Stomach (tissue), 8 donors: ENCODE measurements at regions not wholly inside any gene's neighbourhood (a gene's known extent, or its start where the extent isn't known, plus 50 kb on each side); places are given as distances from the start of the nearest gene placed in this dataset.
"Not testable (repeated sequence)": the region's sequence is repeated elsewhere in the genome, so short reads cannot be mapped to it uniquely, and the experiment has no call there.

Experiments used
- DNase-seq, 2 donors: peaks; one replicate each; pipeline versions ENCODE4 v3.0.0 to v3.0.0-alpha.2; 2013 to 2019
- H3K27ac ChIP-seq, 5 donors: fragments of 200-600 bp in 4 of 5; sonication (generic) in 4 of 5; one replicate each; pipeline ENCODE4 v1.5.1; 2013 to 2019; ENCODE audit warnings: mild to moderate bottlenecking in 1 of 5, moderate library complexity in 1 of 5
- H3K27me3 ChIP-seq, 3 donors: fragments of 200-600 bp; sonication (generic); one replicate each; pipeline ENCODE4 v1.5.1; 2017 to 2019; ENCODE audit warnings: mixed run types in 1 of 3
- H3K36me3 ChIP-seq, 4 donors: fragments of 200-600 bp; sonication (generic); 1 replicate in 3 of 4; 2 replicates in 1 of 4; pipeline ENCODE4 v1.5.1; 2016 to 2019
- H3K4me1 ChIP-seq, 4 donors: fragments of 200-600 bp; sonication (generic); one replicate each; pipeline ENCODE4 v1.5.1; 2016 to 2019
- H3K4me3 ChIP-seq, 4 donors: fragments of 200-600 bp; sonication (generic) in 3 of 4; one replicate each; pipeline ENCODE4 v1.5.1; 2016 to 2019; ENCODE audit warnings: mild to moderate bottlenecking in 1 of 4
- H3K9me3 ChIP-seq, 4 donors: fragments of 200-600 bp; sonication (generic); one replicate each; pipeline ENCODE4 v1.5.1; 2016 to 2019
- EP300 ChIP-seq: sonication (generic); formaldehyde crosslinking; IDR thresholded peaks from one replicate; pipeline ENCODE4 v1.6.1; 2017; ENCODE audit warnings: antibody characterized with exemption
- POLR2A ChIP-seq, 4 donors: fragments of 450-650 bp; IDR thresholded peaks; one replicate each; pipeline ENCODE4 v1.6.1; 2016; ENCODE audit warnings: antibody characterized with exemption in 4 of 4, control low read depth in 2 of 4, mild to moderate bottlenecking in 1 of 4, moderate library complexity in 1 of 4
- POLR2AphosphoS5 ChIP-seq, 3 donors: sonication (generic); formaldehyde crosslinking; IDR thresholded peaks; one replicate each; pipeline ENCODE4 v1.6.1; 2016; ENCODE audit warnings: antibody characterized with exemption in 3 of 3
- WGBS, 5 donors: extraction: QIAGEN DNeasy Blood & Tissue Kit in 3 of 5; methylation state at CpG; one replicate each; pipeline versions ENCODE4 v1.1.5 to v1.1.7; 2013 to 2018; 5-methylcytosine and 5-hydroxymethylcytosine counted together
- intact Hi-C: fragments of 100-400 bp; cut with DNase I; formaldehyde crosslinking; loops from one replicate; pipeline ENCODE4 v1.15.1; 2023; ENCODE audit warnings: low total_unique reads
- TF ChIP-seq, protein P1 (sequence below), 7 experiments: fragments of 450-650 bp in 4 of 7; fragments of 200-600 bp in 3 of 7; sonication (generic) in 3 of 7; IDR thresholded peaks; one replicate each; pipeline ENCODE4 v1.5.1; 2016 to 2019; ENCODE audit warnings: antibody characterized with exemption in 7 of 7, control low read depth in 2 of 7, mild to moderate bottlenecking in 1 of 7
- donor health status: healthy with polysubstance abuse.
- donor health status: Bipolar disorder and iron deficiency.
- donor health status: healthy.

DNA sequence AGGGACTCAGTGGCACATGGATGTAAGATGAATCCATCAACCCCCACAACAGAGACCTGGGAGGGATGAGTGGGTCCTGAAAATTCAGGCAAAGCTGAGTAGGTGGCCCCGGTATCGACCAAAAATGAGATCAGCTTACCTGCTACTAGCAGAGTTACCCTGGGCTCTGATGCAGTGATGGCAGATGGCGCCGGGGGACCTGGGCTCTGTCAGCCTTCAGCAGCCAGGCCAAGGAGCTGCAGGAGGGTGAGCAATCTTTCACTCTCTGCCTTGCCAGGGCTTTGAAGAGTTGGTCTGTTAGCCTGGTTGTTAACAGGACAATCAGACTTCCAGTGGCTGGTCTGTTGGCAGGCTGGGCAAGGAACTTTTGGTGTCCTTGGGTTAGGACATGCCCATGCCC lies 1054.8 kb downstream of the SI start:
- H3K27me3 ChIP-seq, result no peaks in the 10 kb centered on the region
- no peak for DNase-seq
- no peak overlapping the region for H3K27ac ChIP-seq
- TF ChIP-seq POLR2A (IDR thresholded peaks at IDR 0.05), result no peak
- TF ChIP-seq EP300, result no peak
- no peak for TF ChIP-seq POLR2AphosphoS5 (IDR thresholded peaks at IDR 0.05)
- TF ChIP-seq, protein P1, sequence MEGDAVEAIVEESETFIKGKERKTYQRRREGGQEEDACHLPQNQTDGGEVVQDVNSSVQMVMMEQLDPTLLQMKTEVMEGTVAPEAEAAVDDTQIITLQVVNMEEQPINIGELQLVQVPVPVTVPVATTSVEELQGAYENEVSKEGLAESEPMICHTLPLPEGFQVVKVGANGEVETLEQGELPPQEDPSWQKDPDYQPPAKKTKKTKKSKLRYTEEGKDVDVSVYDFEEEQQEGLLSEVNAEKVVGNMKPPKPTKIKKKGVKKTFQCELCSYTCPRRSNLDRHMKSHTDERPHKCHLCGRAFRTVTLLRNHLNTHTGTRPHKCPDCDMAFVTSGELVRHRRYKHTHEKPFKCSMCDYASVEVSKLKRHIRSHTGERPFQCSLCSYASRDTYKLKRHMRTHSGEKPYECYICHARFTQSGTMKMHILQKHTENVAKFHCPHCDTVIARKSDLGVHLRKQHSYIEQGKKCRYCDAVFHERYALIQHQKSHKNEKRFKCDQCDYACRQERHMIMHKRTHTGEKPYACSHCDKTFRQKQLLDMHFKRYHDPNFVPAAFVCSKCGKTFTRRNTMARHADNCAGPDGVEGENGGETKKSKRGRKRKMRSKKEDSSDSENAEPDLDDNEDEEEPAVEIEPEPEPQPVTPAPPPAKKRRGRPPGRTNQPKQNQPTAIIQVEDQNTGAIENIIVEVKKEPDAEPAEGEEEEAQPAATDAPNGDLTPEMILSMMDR (IDR thresholded peaks at IDR 0.05), result no peak
- no peaks in the 10 kb centered on the region for H3K4me1 ChIP-seq
- H3K4me3 ChIP-seq, result no peak overlapping the region
- no peaks in the 10 kb centered on the region for H3K36me3 ChIP-seq
- no peaks in the 10 kb centered on the region for H3K9me3 ChIP-seq
- intact Hi-C loops, result no loop called here
- WGBS, 5 donors, result 73 to 97% (median 89%) methylated on average over 3 to 4 of the region's 4 CpGs

DNA sequence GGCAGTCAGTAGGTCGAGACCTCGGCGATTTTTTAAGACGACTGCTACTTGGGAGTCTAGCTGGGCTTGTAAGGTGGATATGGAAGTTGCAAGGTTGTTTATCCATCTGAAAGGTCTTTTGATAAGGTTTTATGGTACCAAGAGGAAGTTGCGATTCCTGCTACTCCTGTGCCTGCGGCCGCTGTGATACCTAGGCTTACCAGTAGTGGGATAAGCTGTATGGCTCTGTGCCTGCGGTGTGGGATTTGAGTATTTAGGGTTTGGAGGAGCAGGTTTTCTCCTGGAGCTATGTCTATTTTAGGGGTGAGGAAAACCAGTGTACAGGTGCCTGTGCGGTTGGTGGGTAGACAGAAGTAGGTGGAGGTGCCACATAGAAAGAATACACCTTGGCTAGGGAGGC lies 1059.8 kb downstream of the SI start:
- no peaks in the 10 kb centered on the region for H3K4me1 ChIP-seq
- no peak overlapping the region for H3K27ac ChIP-seq
- WGBS, 5 donors, result 90 to 95% (median 91%) methylated on average over 9 of the region's 9 CpGs
- H3K4me3 ChIP-seq, result no peak overlapping the region
- TF ChIP-seq POLR2A (IDR thresholded peaks at IDR 0.05), result no peak
- TF ChIP-seq POLR2AphosphoS5 (IDR thresholded peaks at IDR 0.05), result no peak
- no peak for TF ChIP-seq EP300
- TF ChIP-seq, protein P1 (IDR thresholded peaks at IDR 0.05), result no peak
- no peak for DNase-seq
- H3K27me3 ChIP-seq, result no peaks in the 10 kb centered on the region
- no peaks in the 10 kb centered on the region for H3K9me3 ChIP-seq
- intact Hi-C loops, result no loop called here
- H3K36me3 ChIP-seq, result no peaks in the 10 kb centered on the region

DNA sequence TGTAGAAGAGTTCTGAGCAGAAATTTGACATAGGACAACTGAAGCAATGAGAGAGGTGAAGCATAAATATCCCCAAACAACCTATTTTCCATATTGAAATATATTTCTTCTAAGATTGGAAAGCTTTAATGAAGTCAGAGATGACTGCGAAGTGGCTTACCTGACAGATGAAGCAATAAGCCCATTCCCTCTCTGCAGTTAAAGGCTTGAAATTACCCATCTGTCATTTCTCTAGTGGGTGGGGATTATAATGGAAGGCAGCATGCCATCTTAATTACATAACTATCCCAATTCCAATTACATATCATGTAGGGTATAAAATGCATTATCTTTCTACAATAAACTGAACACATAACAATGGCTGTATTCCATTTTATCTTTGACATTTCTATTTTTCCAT lies 1070.5 kb downstream of the SI start:
- Histone ChIP-seq H3K4me1 (no peaks in the 10 kb centered on the region), H3K4me3 (no peak overlapping the region), H3K27ac (no peak overlapping the region), H3K36me3 (no peaks in the 10 kb centered on the region), H3K9me3 (peaks cover 0 to 10% (median 4%) of the 10 kb centered on the region in 4 donors), H3K27me3 (no peaks in the 10 kb centered on the region)
- WGBS, 5 donors, result 87 to 92% (median 88%) methylated on average over 1 of the region's 1 CpG
- intact Hi-C loops, result no loop called here
- DNase-seq, result no peak
- TF ChIP-seq, protein P1 (IDR thresholded peaks at IDR 0.05), result no peak
- TF ChIP-seq POLR2A (IDR thresholded peaks at IDR 0.05) (no peak), EP300 (no peak), POLR2AphosphoS5 (IDR thresholded peaks at IDR 0.05) (no peak)

DNA sequence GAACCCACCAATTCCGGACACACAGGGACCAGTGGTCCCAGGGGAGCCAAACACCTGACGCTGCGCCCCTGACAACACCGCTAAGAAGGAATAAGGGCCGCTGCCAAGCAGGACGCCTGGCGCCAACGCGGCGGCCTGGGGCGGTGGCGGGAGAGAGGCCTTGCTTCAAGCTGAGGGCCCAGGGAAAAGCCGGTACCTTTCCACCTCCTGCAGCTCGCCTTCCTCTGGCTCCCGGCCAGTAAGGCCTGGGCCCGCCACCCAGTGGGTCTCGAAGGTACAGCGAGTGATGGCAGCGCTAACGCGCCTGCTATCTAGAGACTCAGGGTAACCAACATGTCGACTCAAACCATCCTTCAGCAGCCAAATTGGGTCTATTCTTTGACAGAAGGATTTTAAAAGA lies 1074.1 kb downstream of the SI start:
- no peaks in the 10 kb centered on the region for H3K36me3 ChIP-seq
- WGBS, 5 donors, result 90 to 94% (median 90%) methylated on average over 20 to 22 of the region's 22 CpGs
- no peak for TF ChIP-seq POLR2A (IDR thresholded peaks at IDR 0.05)
- TF ChIP-seq EP300, result no peak
- no peak for TF ChIP-seq POLR2AphosphoS5 (IDR thresholded peaks at IDR 0.05)
- TF ChIP-seq, protein P1 (IDR thresholded peaks at IDR 0.05), result no peak
- peaks cover 0 to 16% (median 4%) of the 10 kb centered on the region in 4 donors for H3K9me3 ChIP-seq
- H3K4me1 ChIP-seq, result no peaks in the 10 kb centered on the region
- intact Hi-C loops, result no loop called here
- no peak for DNase-seq
- no peak overlapping the region for H3K27ac ChIP-seq
- no peak overlapping the region for H3K4me3 ChIP-seq
- H3K27me3 ChIP-seq, result no peaks in the 10 kb centered on the region

DNA sequence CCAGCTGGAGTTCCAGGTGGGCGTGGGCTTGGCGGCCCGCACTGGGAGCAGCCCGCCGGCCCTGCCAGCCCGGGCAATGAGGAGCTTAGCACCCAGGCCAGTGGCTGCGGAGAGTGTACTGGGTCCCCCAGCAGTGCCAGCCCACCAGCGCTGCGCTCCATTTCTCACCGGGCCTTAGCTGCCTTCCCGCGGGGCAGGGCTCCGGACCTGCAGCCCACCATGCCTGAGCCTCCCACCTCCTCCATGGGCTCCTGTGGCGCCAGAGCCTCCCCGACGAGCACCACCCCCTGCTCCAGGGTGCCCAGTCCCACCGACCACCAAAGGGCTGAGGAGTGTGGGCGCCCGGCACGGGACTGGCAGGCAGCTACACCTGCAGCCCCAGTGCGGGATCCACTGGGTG lies 1075.3 kb downstream of the SI start:
- DNase-seq, H3K4me3 ChIP-seq, H3K27me3 ChIP-seq, intact Hi-C loops, H3K36me3 ChIP-seq, H3K4me1 ChIP-seq, H3K27ac ChIP-seq: not testable (repeated sequence)
- 89 to 96% (median 94%) methylated on average over 10 to 21 of the region's 21 CpGs; no CpG with 5 or more reads in 1 of the 5 donors for WGBS, 5 donors
- peaks cover 0 to 16% (median 4%) of the 10 kb centered on the region in 4 donors for H3K9me3 ChIP-seq
